Heart right ventricle (tissue), 16 donors: ENCODE measurements at regions not wholly inside any gene's neighbourhood (a gene's known extent, or its start where the extent isn't known, plus 50 kb on each side); places are given as distances from the start of the nearest gene placed in this dataset.
A peak's percentile ranks its signal among the peaks of the same experiment; 100 is the strongest.

Experiments used
- ATAC-seq, 8 donors: fragments of 200-7000 bp; cut with Tn5 transposase; one replicate each; pipeline ENCODE4 v1.9.1; 2020; ENCODE audit warnings: mild to moderate bottlenecking in 8 of 8, moderate library complexity in 8 of 8, moderate number of reproducible peaks in 1 of 8
- DNase-seq, 2 donors: peaks; one replicate each; pipeline ENCODE4 v3.0.0-alpha.2; 2020
- H3K27ac ChIP-seq, 10 donors: fragments of 200-600 bp; sonication (generic) in 2 of 10; one replicate each; pipeline versions ENCODE4 v1.5.0 to v1.8.0; 2020 to 2022; ENCODE audit warnings: mild to moderate bottlenecking in 3 of 10
- H3K27me3 ChIP-seq, 7 donors: fragments of 200-600 bp; one replicate each; pipeline ENCODE4 v1.8.0; 2021 to 2022; ENCODE audit warnings: mild to moderate bottlenecking in 2 of 7
- H3K36me3 ChIP-seq, 9 donors: fragments of 200-600 bp; sonication (generic) in 1 of 9; one replicate each; pipeline versions ENCODE4 v1.5.0 to v1.8.0; 2020 to 2022; ENCODE audit warnings: mild to moderate bottlenecking in 2 of 9
- H3K4me1 ChIP-seq, 9 donors: fragments of 200-600 bp; sonication (generic) in 1 of 9; one replicate each; pipeline versions ENCODE4 v1.5.0 to v1.8.0; 2020 to 2022; ENCODE audit warnings: mild to moderate bottlenecking in 4 of 9
- H3K4me3 ChIP-seq, 10 donors: fragments of 200-600 bp; sonication (generic) in 2 of 10; one replicate each; pipeline versions ENCODE4 v1.5.0 to v1.8.0; 2020 to 2022; ENCODE audit warnings: mild to moderate bottlenecking in 7 of 10, moderate library complexity in 2 of 10
- H3K9me3 ChIP-seq, 11 donors: fragments of 200-600 bp in 10 of 11; sonication (generic) in 2 of 11; one replicate each; pipeline versions ENCODE4 v1.5.0 to v1.8.0; 2013 to 2022; ENCODE audit warnings: mild to moderate bottlenecking in 2 of 11, control low read depth in 1 of 11, moderate library complexity in 1 of 11
- CTCF ChIP-seq, 9 donors: fragments of 200-600 bp; sonication (generic) in 2 of 9; IDR thresholded peaks; one replicate each; pipeline versions ENCODE4 v1.5.0 to v1.8.0; 2021 to 2022; ENCODE audit warnings: antibody characterized with exemption in 9 of 9, mild to moderate bottlenecking in 5 of 9, moderate library complexity in 1 of 9
- WGBS, 2 donors: extraction: QIAGEN DNeasy Blood & Tissue Kit; methylation state at CpG; one replicate each; pipeline ENCODE4 v1.1.7; 2013; ENCODE audit warnings: inconsistent platforms in 1 of 2; 5-methylcytosine and 5-hydroxymethylcytosine counted together
- intact Hi-C, 10 donors: fragments of 100-400 bp; cut with DNase I; formaldehyde crosslinking; loops; one replicate each; pipeline versions ENCODE4 v1.11.1 to v1.14.2; 2022
- donor health status: Arrhythmogenic right ventricular cardiomyopathy.
- donor health status: ischemic (EF 13 %, LVEDD 7.1; RV severe dilation, severe dysfunction).
- donor health status: healthy with polysubstance abuse.
- donor health status: DM: no; HTN: yes; CAD: no.
- donor health status: DM: no; HTN: no; CAD: no.
- donor health status: ischemic (EF 25% LVEDD 6.9; RV normal size, moderate dysfunction).
- donor health status: ischemic (EF 25% LVEDD 5.7; RV mildly dilated, moderate dysfunction).
- donor health status: healthy.
- donor health status: DM: yes; HTN: yes; CAD: no.
- donor health status: Ischemic cardiomyopathy.
- donor health status: ischemic (EF 35%, LVEDD 5.7; RV mildly dilated, moderate dysfunction).
- donor health status: nonischemic (EF 11% LVEDD 7.7; RV severe dilation, severe dysfunction).
- donor health status: DM: yes; HTN: yes; CAD: no.
- donor health status: PGD.
- donor health status: ischemic (EF 29% LVEDD 5.4; RV normal size, mild dysfunction).
- donor health status: nonischemic (EF 23%, LVEDD 6.1; RV moderate dilation, normal function).

DNA sequence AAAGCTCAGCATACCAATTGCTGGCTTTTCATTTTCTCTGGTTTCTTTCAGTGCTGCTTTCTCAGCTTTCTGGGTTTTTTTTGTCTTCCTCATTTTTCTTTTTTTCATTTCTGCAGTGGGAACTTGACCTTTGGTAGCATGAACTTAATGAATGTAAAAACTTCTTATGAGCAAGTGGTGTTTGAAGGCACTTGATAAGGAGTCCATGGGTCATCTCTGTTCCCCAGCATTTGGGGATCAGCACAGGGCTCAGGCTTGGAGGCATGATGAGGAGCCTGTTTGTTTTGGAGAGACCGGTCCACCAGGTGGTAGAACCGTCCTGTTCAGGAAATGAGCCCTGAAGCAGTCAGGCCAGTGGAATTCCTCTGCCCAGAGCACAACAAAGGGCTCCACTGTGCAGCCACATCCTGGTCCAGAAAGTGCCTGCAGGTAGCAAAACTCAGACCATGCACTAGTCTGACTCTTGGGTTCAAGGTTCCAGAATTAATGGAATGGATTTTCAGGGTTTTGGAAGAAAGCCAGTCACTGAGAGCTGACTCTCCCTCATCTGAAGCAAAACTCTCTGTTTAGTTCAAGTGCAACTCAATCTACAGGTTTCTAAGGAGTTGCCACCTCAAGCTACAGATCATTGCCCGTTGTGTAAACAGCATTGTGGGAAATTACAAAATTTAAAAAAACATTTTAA is 52.3 kb upstream of the ADGRF1 start:
- Histone ChIP-seq H3K36me3 (no peaks in the 10 kb centered on the region), H3K9me3 (no peaks in the 10 kb centered on the region), H3K27me3 (no peaks in the 10 kb centered on the region), H3K4me3 (no peak overlapping the region), H3K27ac (no peak overlapping the region), H3K4me1 (peaks cover 0 to 39% (median 10%) of the 10 kb centered on the region in 9 donors)
- ATAC-seq (no peak), DNase-seq (no peak)
- intact Hi-C loops: loop anchor here in 2 of 10 donors (10.0 kb wide), 1 partner anchor 150 kb away; no protein-coding TSS in a partner anchor
- TF ChIP-seq CTCF (IDR thresholded peaks at IDR 0.05): no peak
- 56 to 75% methylated on average over 3 of the region's 3 CpGs for WGBS, 2 donors

DNA sequence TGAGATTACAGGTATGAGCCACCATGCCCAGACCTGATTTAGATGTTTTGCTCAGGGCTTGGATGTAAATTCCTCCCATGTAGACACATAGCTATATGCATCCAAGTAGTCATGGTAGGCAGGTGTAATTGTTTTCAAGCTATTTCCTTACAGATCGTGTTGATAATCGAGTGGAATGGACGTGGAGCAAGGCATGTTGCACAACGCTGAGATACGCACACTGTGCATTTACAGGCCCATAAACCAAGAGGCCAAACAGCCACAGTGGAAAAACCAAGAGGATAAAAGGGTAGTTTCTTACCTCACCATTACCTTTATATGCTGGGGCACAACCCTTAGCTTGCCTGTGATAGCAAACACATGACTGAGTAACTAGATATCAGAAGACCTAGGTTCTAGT is 51.0 kb upstream of the ADGRF1 start:
- DNase-seq: no peak
- ATAC-seq: no peak
- Histone ChIP-seq H3K4me3 (no peak overlapping the region), H3K4me1 (peaks cover 0 to 28% (median 4%) of the 10 kb centered on the region in 9 donors), H3K27me3 (no peaks in the 10 kb centered on the region), H3K9me3 (no peaks in the 10 kb centered on the region), H3K36me3 (no peaks in the 10 kb centered on the region), H3K27ac (no peak overlapping the region)
- WGBS, 2 donors: 94 to 95% methylated on average over 5 of the region's 5 CpGs
- intact Hi-C loops: loop anchor here in 2 of 10 donors (10.0 kb wide), 1 partner anchor 152 kb away; no protein-coding TSS in a partner anchor
- no peak for TF ChIP-seq CTCF (IDR thresholded peaks at IDR 0.05)

DNA sequence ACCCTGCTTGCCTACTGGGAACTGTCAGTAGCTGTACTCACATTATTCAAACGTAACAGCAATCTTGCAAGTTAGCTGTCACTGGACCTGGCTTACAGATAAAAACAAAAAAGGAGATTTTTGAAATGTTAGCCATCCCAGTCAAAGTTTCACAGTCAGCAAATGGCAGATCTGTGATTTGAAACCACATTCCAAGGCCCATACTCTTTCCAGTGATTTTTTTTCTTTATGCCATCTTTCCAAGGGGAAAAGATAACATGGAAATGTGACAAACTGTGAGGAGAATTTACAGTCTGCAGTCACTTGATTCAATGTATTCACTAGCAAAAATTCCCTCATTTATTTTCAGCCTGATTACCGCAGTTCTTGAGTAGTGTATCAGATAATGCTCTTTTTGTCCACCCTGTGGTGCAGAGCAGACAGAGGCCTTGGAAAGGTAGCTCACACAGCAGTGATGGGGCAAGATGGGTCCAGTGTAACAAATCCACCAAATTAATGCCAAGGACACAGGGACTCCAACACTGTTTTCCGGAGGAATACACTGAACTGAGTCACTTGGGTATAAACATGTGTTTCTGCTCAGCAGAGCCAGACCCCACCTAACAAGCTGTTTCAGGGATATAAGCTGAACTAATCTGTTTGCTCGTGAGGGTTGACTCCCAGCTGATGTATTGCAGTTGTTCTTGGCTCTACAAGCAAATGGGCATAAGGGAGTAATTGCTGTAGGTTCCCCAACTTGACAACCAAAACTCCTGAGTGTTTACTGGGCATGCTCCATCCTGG is 49.9 kb upstream of the ADGRF1 start:
- DNase-seq (no peak), ATAC-seq (peak in 4 of 8 donors; percentile 19 to 55 (median 34))
- WGBS, 2 donors: 65 to 78% methylated on average over 4 of the region's 4 CpGs
- H3K27ac ChIP-seq: no peak overlapping the region
- peaks cover 0 to 18% (median 0%) of the 10 kb centered on the region in 9 donors for H3K4me1 ChIP-seq
- intact Hi-C loops: loop anchor here in 2 of 10 donors (10.0 kb wide), 1 partner anchor 153 kb away; no protein-coding TSS in a partner anchor
- H3K4me3 ChIP-seq: no peak overlapping the region
- no peaks in the 10 kb centered on the region for H3K27me3 ChIP-seq
- no peaks in the 10 kb centered on the region for H3K9me3 ChIP-seq
- H3K36me3 ChIP-seq: no peaks in the 10 kb centered on the region
- no peak for TF ChIP-seq CTCF (IDR thresholded peaks at IDR 0.05)
